Suprapubic skin (tissue), 4 donors: ENCODE measurements at regions not wholly inside any gene's neighbourhood (a gene's known extent, or its start where the extent isn't known, plus 50 kb on each side); places are given as distances from the start of the nearest gene placed in this dataset.

Experiments used
- DNase-seq, 2 donors: peaks; one replicate each; pipeline ENCODE4 v3.0.0-alpha.2; 2019; ENCODE audit warnings: low spot score in 2 of 2
- H3K27ac ChIP-seq: fragments of 200-600 bp; sonication (generic); one replicate; pipeline ENCODE4 v1.5.1; 2019
- H3K27me3 ChIP-seq: fragments of 200-600 bp; sonication (generic); one replicate; pipeline ENCODE4 v1.5.1; 2019
- H3K36me3 ChIP-seq: fragments of 200-600 bp; sonication (generic); one replicate; pipeline ENCODE4 v1.5.1; 2019
- H3K4me1 ChIP-seq: fragments of 200-600 bp; sonication (generic); one replicate; pipeline ENCODE4 v1.5.1; 2019
- H3K4me3 ChIP-seq: fragments of 200-600 bp; sonication (generic); one replicate; pipeline ENCODE4 v1.5.1; 2019; ENCODE audit warnings: mild to moderate bottlenecking
- H3K9me3 ChIP-seq: fragments of 200-600 bp; sonication (generic); one replicate; pipeline ENCODE4 v1.5.1; 2019
- EP300 ChIP-seq: sonication (generic); formaldehyde crosslinking; IDR thresholded peaks from one replicate; pipeline ENCODE4 v1.6.1; 2017; ENCODE audit warnings: antibody characterized with exemption
- POLR2A ChIP-seq, 2 donors: fragments of 450-650 bp; IDR thresholded peaks; one replicate each; pipeline ENCODE4 v1.6.1; 2017; ENCODE audit warnings: antibody characterized with exemption in 2 of 2, mild to moderate bottlenecking in 2 of 2, moderate library complexity in 2 of 2
- POLR2AphosphoS5 ChIP-seq, 3 donors: sonication (generic); formaldehyde crosslinking; IDR thresholded peaks; one replicate each; pipeline ENCODE4 v1.6.1; 2017; ENCODE audit warnings: antibody characterized with exemption in 3 of 3
- WGBS: methylation state at CpG from one replicate; pipeline ENCODE4 v1.1.5; 2018; 5-methylcytosine and 5-hydroxymethylcytosine counted together
- TF ChIP-seq, protein P1 (sequence below), 2 donors: fragments of 200-600 bp in 1 of 2; fragments of 450-650 bp in 1 of 2; sonication (generic) in 1 of 2; IDR thresholded peaks; one replicate each; pipeline ENCODE4 v1.5.1; 2016 to 2019; ENCODE audit warnings: antibody characterized with exemption in 2 of 2, mild to moderate bottlenecking in 1 of 2, moderate library complexity in 1 of 2

DNA sequence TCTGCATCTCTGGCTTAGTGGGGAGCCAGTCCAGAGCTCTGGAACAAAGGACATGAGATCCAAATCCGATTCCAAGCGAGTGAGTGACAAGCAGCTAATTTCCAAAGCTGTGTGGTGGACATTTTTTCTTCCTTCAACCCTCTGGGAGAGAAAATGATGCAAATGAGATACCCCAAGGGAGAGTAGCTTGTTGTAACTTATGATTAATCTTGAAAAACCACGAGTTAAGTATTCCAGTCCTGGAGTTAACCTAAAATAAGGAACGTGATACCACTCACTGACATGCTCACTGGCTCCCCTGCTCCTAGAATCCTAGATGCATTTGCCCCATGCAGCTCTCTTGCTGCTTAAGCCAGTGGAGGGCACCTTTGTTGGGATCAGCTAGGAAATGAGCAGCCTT is 116.0 kb upstream of the HABP2 start:
- DNase-seq: no peak
- Histone ChIP-seq H3K27ac (no peak overlapping the region), H3K27me3 (peaks cover 5% of the 10 kb centered on the region), H3K4me1 (no peaks in the 10 kb centered on the region), H3K9me3 (no peaks in the 10 kb centered on the region), H3K36me3 (no peaks in the 10 kb centered on the region), H3K4me3 (no peak overlapping the region)
- TF ChIP-seq POLR2AphosphoS5 (IDR thresholded peaks at IDR 0.05) (no peak), EP300 (no peak), POLR2A (IDR thresholded peaks at IDR 0.05) (no peak)
- TF ChIP-seq, protein P1, sequence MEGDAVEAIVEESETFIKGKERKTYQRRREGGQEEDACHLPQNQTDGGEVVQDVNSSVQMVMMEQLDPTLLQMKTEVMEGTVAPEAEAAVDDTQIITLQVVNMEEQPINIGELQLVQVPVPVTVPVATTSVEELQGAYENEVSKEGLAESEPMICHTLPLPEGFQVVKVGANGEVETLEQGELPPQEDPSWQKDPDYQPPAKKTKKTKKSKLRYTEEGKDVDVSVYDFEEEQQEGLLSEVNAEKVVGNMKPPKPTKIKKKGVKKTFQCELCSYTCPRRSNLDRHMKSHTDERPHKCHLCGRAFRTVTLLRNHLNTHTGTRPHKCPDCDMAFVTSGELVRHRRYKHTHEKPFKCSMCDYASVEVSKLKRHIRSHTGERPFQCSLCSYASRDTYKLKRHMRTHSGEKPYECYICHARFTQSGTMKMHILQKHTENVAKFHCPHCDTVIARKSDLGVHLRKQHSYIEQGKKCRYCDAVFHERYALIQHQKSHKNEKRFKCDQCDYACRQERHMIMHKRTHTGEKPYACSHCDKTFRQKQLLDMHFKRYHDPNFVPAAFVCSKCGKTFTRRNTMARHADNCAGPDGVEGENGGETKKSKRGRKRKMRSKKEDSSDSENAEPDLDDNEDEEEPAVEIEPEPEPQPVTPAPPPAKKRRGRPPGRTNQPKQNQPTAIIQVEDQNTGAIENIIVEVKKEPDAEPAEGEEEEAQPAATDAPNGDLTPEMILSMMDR (IDR thresholded peaks at IDR 0.05): no peak
- WGBS: 43% methylated on average over 4 of the region's 4 CpGs

DNA sequence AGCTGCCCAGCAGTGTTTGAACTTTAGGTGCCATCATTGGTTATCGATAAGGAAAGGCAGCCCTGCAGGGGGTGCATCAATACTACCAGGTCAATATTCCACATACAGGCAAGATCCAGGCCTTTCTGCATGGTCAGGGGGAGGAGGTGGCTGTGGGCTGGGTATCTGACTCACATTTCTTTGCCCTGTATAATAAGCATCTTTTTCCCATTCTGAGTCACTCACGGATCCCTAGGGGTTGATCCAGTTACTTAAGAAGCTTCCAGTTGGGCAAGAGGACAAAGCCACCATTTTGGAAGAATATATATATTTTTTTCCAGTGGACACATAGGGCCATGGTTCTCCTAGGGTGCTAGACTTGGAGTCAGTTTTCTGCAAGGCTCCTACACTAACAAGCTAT is 114.2 kb upstream of the HABP2 start:
- Histone ChIP-seq H3K9me3 (no peaks in the 10 kb centered on the region), H3K36me3 (no peaks in the 10 kb centered on the region), H3K4me1 (no peaks in the 10 kb centered on the region), H3K27me3 (peaks cover 5% of the 10 kb centered on the region), H3K4me3 (no peak overlapping the region), H3K27ac (no peak overlapping the region)
- no peak for DNase-seq
- TF ChIP-seq, protein P1 (IDR thresholded peaks at IDR 0.05): no peak
- TF ChIP-seq POLR2AphosphoS5 (IDR thresholded peaks at IDR 0.05) (no peak), EP300 (no peak), POLR2A (IDR thresholded peaks at IDR 0.05) (no peak)
- 87% methylated on average over 2 of the region's 2 CpGs for WGBS

DNA sequence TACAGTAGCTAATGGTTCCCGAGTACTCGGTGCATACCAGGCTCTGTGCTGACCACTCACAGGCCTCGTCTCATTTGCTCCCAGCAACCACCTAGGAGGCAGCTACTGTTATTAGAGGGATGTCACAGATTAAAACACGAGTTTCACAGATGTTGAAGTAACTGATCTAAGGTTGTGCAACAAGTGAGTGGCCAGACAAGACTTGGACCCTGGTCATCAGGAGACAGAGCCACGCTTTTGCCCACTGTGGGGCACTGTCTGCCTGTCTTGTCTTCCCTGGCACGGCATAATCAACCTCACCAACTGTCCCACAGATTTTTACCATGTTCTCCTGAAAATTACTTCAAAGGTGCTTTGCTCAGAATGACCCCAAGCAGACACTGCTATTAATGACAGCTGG is 111.6 kb upstream of the HABP2 start:
- DNase-seq: no peak
- Histone ChIP-seq H3K9me3 (no peaks in the 10 kb centered on the region), H3K4me1 (no peaks in the 10 kb centered on the region), H3K4me3 (no peak overlapping the region), H3K27me3 (peaks cover 5% of the 10 kb centered on the region), H3K27ac (no peak overlapping the region), H3K36me3 (no peaks in the 10 kb centered on the region)
- 86% methylated on average over 6 of the region's 6 CpGs for WGBS
- TF ChIP-seq, protein P1 (IDR thresholded peaks at IDR 0.05): no peak
- TF ChIP-seq POLR2A (IDR thresholded peaks at IDR 0.05) (no peak), EP300 (no peak), POLR2AphosphoS5 (IDR thresholded peaks at IDR 0.05) (no peak)

DNA sequence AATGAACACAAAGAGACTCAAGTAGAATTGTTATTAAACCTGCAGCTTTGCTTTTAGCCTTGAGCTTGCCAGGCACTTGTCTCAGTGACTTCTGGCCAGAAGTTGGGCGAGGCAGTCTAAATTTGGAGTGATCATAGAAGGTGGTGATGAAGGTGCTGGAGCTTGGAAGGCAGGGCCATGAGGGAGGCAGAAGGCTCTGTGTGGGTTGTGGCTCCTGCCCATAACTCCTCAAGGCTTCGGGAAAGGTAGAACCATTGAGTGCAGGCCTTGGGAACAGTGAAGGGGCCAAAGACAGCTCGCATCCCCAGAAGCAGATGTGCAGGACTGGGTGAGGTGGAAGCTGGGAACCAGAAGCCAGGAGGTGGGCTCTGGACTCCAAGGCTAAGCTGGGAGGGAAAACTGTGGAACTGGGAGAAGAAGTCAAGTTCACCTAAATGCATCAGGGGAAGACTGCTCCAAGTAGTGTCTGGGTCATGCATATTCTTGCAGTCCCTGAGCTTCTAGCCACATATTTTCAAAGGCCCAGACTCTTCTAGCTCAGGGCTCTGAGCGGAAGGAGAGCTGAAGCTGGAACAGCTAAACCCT is 111.1 kb upstream of the HABP2 start:
- H3K4me1 ChIP-seq: no peaks in the 10 kb centered on the region
- no peak overlapping the region for H3K4me3 ChIP-seq
- WGBS: 98% methylated on average over 4 of the region's 4 CpGs
- H3K9me3 ChIP-seq: no peaks in the 10 kb centered on the region
- H3K27me3 ChIP-seq: peaks cover 5% of the 10 kb centered on the region
- no peak for DNase-seq
- H3K27ac ChIP-seq: no peak overlapping the region
- no peak for TF ChIP-seq EP300
- TF ChIP-seq POLR2A (IDR thresholded peaks at IDR 0.05): no peak
- TF ChIP-seq, protein P1 (IDR thresholded peaks at IDR 0.05): no peak
- H3K36me3 ChIP-seq: no peaks in the 10 kb centered on the region

DNA sequence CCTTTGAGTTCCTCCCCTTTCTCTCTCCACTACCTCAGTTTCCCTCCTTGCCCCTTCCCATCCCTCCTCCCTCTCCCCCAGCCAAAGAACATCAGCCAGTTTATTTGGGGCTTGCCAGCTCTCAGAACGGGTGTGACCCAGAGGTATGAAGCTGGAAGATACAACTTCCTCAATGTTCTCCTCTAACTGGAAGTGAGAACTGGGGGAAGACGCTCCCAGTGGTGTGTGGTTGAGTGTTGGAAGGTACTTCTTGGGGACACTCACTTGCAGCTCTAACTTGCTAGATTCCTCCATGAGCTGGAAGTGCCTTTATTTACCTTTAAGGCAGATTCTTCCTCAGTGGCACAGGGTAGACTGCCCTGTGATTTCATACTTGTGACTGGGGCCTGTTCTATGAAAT is 110.5 kb upstream of the HABP2 start:
- Histone ChIP-seq H3K36me3 (no peaks in the 10 kb centered on the region), H3K4me3 (no peak overlapping the region), H3K9me3 (no peaks in the 10 kb centered on the region), H3K27ac (no peak overlapping the region), H3K4me1 (no peaks in the 10 kb centered on the region), H3K27me3 (peaks cover 5% of the 10 kb centered on the region)
- 64% methylated on average over 2 of the region's 2 CpGs for WGBS
- TF ChIP-seq EP300 (no peak), POLR2A (IDR thresholded peaks at IDR 0.05) (no peak), POLR2AphosphoS5 (IDR thresholded peaks at IDR 0.05) (no peak)
- TF ChIP-seq, protein P1 (IDR thresholded peaks at IDR 0.05): no peak
- no peak for DNase-seq
